ENCODE measurements at regions not wholly inside any gene's neighbourhood (a gene's known extent, or its start where the extent isn't known, plus 50 kb on each side); places are given as distances from the start of the nearest gene placed in this dataset.

DNA sequence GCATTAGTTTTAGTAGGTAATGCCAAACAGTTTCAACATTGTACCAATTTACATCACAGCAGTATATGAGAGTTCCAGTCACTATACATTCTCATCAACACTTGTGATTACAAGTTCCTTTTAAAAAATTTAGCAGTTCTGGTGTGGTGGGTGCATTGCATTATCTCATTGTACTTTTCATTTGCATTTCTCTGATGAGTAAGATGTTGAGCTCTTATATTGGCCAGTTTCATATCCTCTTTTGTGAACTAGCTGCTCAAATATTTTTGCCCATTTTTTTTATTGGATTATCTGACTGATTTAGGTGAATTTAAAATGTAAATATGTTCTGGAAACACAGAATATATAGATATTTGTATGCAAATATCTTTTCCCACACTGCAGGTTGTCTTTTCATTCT, 160.9 kb upstream of the NR3C1 start:
- Histone ChIP-seq H3K4me2 (ENCODE audit: extremely low read depth, insufficient read depth, low read length) (no peak overlapping the region), H3K9ac (ENCODE audit: insufficient read depth, low read length) (no peak overlapping the region), H3K27me3 (ENCODE audit: control insufficient read depth, insufficient read depth, low read length) (no peaks in the 10 kb centered on the region), H3K36me3 (ENCODE audit: control insufficient read depth, insufficient read depth, low read length) (no peaks in the 10 kb centered on the region), H3K79me2 (ENCODE audit: control insufficient read depth, insufficient read depth, low read length) (no peaks in the 10 kb centered on the region), H3K4me3 (replicated peaks in 1 of 4; ENCODE audit: control extremely low read depth in 1 of 4, insufficient read depth in 1 of 4, low read depth in 3 of 4, low read length in 4 of 4) (no peak overlapping the region), H3K9me3 (ENCODE audit: control insufficient read depth, insufficient read depth, low read depth, low read length) (no peaks in the 10 kb centered on the region), H3K27ac (ENCODE audit: insufficient read depth, low read length) (no peak overlapping the region), H3K4me1 (ENCODE audit: control insufficient read depth, extremely low read depth, insufficient read depth, low read length) (no peaks in the 10 kb centered on the region), H4K20me1 (ENCODE audit: control insufficient read depth, extremely low read depth, insufficient read depth, low read length) (no peaks in the 10 kb centered on the region), H2AFZ (ENCODE audit: low read length) (no peak overlapping the region)
- DNase-seq (ENCODE audit: low read depth in 2 of 2), result no peak
- TF ChIP-seq, protein P1, sequence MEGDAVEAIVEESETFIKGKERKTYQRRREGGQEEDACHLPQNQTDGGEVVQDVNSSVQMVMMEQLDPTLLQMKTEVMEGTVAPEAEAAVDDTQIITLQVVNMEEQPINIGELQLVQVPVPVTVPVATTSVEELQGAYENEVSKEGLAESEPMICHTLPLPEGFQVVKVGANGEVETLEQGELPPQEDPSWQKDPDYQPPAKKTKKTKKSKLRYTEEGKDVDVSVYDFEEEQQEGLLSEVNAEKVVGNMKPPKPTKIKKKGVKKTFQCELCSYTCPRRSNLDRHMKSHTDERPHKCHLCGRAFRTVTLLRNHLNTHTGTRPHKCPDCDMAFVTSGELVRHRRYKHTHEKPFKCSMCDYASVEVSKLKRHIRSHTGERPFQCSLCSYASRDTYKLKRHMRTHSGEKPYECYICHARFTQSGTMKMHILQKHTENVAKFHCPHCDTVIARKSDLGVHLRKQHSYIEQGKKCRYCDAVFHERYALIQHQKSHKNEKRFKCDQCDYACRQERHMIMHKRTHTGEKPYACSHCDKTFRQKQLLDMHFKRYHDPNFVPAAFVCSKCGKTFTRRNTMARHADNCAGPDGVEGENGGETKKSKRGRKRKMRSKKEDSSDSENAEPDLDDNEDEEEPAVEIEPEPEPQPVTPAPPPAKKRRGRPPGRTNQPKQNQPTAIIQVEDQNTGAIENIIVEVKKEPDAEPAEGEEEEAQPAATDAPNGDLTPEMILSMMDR (conservative IDR thresholded peaks at IDR 0.05 in 1 of 2, IDR thresholded peaks at IDR 0.05 in 1 of 2; ENCODE audit: low read depth in 1 of 2, low read length in 2 of 2), result no peak
- no peak for TF ChIP-seq EZH2 (IDR thresholded peaks at IDR 0.05; ENCODE audit: low read length, missing control alignments)

DNA sequence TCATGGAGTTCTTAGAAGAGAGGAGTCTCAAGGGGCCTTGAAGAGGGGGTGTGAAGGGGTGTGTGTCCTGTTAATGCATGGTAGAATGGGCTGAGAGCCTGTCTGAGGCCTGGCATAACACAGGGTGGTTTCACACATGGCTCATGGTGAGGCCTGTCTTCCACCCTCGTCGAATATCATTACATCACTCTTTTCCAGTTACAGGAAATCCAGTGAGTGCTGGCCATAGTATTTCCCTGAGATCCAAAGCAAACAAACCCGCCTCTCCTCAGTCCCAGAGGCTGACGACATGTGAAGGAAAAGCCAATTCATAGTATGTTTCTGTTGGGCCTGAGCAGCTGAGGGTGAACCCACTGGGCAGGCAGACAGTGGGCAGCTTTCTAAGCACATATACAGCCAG, 159.4 kb upstream of the NR3C1 start:
- no peak overlapping the region for H3K9ac ChIP-seq (ENCODE audit: insufficient read depth, low read length)
- peak overlapping the region; percentile 23 for H3K27ac ChIP-seq (ENCODE audit: insufficient read depth, low read length)
- H3K9me3 ChIP-seq (ENCODE audit: control insufficient read depth, insufficient read depth, low read depth, low read length), result no peaks in the 10 kb centered on the region
- H3K4me3 ChIP-seq (replicated peaks in 1 of 4; ENCODE audit: control extremely low read depth in 1 of 4, insufficient read depth in 1 of 4, low read depth in 3 of 4, low read length in 4 of 4), result no peak overlapping the region
- no peak for TF ChIP-seq EZH2 (IDR thresholded peaks at IDR 0.05; ENCODE audit: low read length, missing control alignments)
- TF ChIP-seq, protein P1 (conservative IDR thresholded peaks at IDR 0.05 in 1 of 2, IDR thresholded peaks at IDR 0.05 in 1 of 2; ENCODE audit: low read depth in 1 of 2, low read length in 2 of 2), result no peak
- H2AFZ ChIP-seq (ENCODE audit: low read length), result peak overlapping the region; percentile 61
- H3K4me1 ChIP-seq (ENCODE audit: control insufficient read depth, extremely low read depth, insufficient read depth, low read length), result peaks cover 3% of the 10 kb centered on the region
- no peaks in the 10 kb centered on the region for H3K27me3 ChIP-seq (ENCODE audit: control insufficient read depth, insufficient read depth, low read length)
- H4K20me1 ChIP-seq (ENCODE audit: control insufficient read depth, extremely low read depth, insufficient read depth, low read length), result no peaks in the 10 kb centered on the region
- peak; percentile 88 to 94 for DNase-seq (ENCODE audit: low read depth in 2 of 2)
- no peak overlapping the region for H3K4me2 ChIP-seq (ENCODE audit: extremely low read depth, insufficient read depth, low read length)
- no peaks in the 10 kb centered on the region for H3K79me2 ChIP-seq (ENCODE audit: control insufficient read depth, insufficient read depth, low read length)
- H3K36me3 ChIP-seq (ENCODE audit: control insufficient read depth, insufficient read depth, low read length), result no peaks in the 10 kb centered on the region

DNA sequence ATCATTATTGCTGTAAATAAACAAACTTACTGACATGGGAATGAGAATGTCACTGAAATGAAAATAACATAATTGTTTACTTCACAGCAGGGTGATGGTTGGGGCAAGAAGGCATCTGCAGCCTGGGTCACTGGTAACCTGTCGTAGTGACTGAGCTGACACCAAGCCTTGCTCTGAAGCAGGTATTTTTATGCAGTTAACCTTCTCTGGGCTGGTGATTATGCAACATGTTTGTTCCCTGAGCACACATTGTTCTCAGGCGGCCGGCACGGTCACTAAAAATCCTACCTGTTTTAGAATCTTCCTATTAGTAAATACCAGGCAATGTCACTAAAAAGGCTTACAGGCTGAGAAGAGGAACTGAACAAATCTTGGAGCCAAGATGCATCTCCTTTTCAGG, 157.7 kb upstream of the NR3C1 start:
- Histone ChIP-seq H3K36me3 (ENCODE audit: control insufficient read depth, insufficient read depth, low read length) (no peaks in the 10 kb centered on the region), H3K4me1 (ENCODE audit: control insufficient read depth, extremely low read depth, insufficient read depth, low read length) (peaks cover 7% of the 10 kb centered on the region), H3K9me3 (ENCODE audit: control insufficient read depth, insufficient read depth, low read depth, low read length) (no peaks in the 10 kb centered on the region), H4K20me1 (ENCODE audit: control insufficient read depth, extremely low read depth, insufficient read depth, low read length) (no peaks in the 10 kb centered on the region), H2AFZ (ENCODE audit: low read length) (no peak overlapping the region), H3K79me2 (ENCODE audit: control insufficient read depth, insufficient read depth, low read length) (no peaks in the 10 kb centered on the region), H3K9ac (ENCODE audit: insufficient read depth, low read length) (no peak overlapping the region), H3K4me3 (replicated peaks in 1 of 4; ENCODE audit: control extremely low read depth in 1 of 4, insufficient read depth in 1 of 4, low read depth in 3 of 4, low read length in 4 of 4) (no peak overlapping the region), H3K27me3 (ENCODE audit: control insufficient read depth, insufficient read depth, low read length) (no peaks in the 10 kb centered on the region), H3K27ac (ENCODE audit: insufficient read depth, low read length) (no peak overlapping the region), H3K4me2 (ENCODE audit: extremely low read depth, insufficient read depth, low read length) (no peak overlapping the region)
- DNase-seq (ENCODE audit: low read depth in 2 of 2), result no peak
- no peak for TF ChIP-seq EZH2 (IDR thresholded peaks at IDR 0.05; ENCODE audit: low read length, missing control alignments)
- TF ChIP-seq, protein P1 (conservative IDR thresholded peaks at IDR 0.05 in 1 of 2, IDR thresholded peaks at IDR 0.05 in 1 of 2; ENCODE audit: low read depth in 1 of 2, low read length in 2 of 2), result no peak

Data from fibroblast of lung (primary cell).